ENCODE measurements at regions not wholly inside any gene's neighbourhood (a gene's known extent, or its start where the extent isn't known, plus 50 kb on each side); places are given as distances from the start of the nearest gene placed in this dataset.

DNA sequence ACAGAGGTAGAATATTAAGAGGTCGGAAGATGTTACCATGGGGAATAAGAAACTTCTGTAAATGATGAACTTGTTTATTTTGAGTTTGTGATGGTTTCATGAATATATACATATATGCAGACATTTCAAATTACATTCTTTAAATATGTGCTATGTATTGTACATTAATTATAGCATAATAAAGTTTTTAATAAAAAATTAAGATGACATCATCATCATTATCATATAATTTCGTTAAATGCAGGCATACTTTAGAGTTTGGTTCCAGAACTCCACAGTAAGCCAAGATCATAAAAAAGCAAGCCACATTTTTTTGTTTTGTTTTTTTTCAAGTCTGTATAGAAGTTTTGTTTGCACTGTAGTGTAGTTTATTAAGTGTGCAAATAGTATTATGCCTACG lies 1403.5 kb downstream of the EFNA5 start:
- TF ChIP-seq CTCF (conservative IDR thresholded peaks at IDR 0.05; ENCODE audit: low read length) (no peak), EZH2phosphoT487 (IDR thresholded peaks at IDR 0.05; ENCODE audit: borderline replicate concordance, low read depth, low read length) (no peak)
